NCI-H2227 (cell line): ENCODE measurements at regions not wholly inside any gene's neighbourhood (a gene's known extent, or its start where the extent isn't known, plus 50 kb on each side); places are given as distances from the start of the nearest gene placed in this dataset.
"Not testable (repeated sequence)": the region's sequence is repeated elsewhere in the genome, so short reads cannot be mapped to it uniquely, and the experiment has no call there.

Experiments used
- DNase-seq: peaks from one replicate; lab custom pipeline; 2025; ENCODE audit not compliant: unreplicated experiment; lab: John Stamatoyannopoulos, UW

DNA sequence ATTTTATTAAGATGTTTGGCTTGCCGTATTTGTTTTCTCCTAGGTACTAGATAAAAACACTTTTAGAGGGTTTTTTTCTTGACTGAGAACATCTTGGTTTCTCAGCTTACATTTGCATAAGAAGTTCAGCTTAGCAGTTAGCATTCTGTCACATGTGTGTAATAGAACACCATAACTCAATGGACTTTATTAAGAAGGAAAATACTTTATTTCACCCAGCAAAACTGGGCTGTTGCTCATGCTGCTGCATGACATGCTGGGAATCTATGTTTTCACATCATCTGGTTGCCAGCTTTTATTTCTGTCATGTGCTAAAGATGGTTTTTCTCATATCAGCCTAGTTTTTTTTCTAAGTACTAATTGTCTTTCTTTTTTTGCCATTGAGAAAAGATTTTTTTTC, 144.6 kb downstream of the UTRN start:
- no peak for DNase-seq

- not testable (repeated sequence) for DNase-seq
These were observed 148.3 kb downstream of the UTRN start for GRCh38 chr6:144433446-144433845.

DNA sequence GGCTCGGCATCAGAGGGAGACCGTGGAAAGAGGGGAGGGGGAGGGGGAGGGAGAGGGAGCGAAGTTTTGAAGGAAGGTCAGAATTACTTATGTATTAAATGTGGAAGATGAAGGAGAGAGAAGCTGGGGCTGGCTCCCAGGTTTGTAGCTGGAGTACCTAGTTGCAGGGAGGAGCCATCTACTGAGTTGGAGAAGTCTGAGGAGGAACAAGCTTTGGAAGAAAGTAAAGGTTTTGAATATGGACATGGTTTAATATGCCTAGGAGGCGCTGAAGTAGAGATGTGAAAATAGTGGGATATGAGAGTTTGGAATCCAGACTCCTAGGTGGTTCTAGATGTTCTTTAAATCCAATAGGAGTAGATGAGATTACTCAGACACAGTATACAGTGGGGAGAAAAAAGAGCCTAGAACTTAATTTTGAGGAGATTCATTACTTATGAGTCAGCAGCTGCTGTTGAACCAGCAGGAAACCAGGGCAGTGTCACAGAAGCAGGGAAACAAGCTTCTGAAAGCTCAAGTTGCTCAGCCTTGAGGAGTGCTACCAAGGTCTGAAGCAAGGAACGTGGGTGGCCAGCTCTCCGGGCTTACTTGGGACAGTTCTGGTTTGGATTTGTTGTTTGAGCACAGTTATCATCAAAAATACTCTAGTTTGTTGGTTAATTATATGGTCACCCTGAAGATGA, 149.3 kb downstream of the UTRN start:
- DNase-seq = no peak

GRCh38 chr6:144435602-144436426, 150.7 kb downstream of the UTRN start:
- no peak for DNase-seq

GRCh38 chr6:144437105-144437504, 152.0 kb downstream of the UTRN start:
- DNase-seq = no peak

- DNase-seq = no peak
These were observed 153.0 kb downstream of the UTRN start for GRCh38 chr6:144438103-144438502.

DNA sequence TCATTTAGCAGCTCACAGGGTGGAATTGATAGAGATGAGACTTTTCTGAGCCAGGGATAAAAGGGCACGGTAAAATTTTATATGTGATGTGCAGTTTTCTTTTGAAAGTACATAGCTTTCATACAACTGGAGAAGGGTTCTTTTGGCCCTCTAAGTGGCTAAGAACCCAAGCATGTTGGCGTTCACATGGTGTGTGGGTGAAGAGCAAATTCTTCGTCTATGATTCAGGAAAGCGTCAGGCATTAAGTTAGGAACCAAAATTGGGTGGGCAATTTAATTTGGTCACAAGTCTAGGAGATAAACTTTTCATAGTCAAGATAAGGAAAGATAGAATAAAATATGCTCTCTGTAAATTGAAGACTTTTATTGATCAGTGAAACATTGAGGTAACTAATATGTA, 153.9 kb downstream of the UTRN start:
- DNase-seq = no peak

DNA sequence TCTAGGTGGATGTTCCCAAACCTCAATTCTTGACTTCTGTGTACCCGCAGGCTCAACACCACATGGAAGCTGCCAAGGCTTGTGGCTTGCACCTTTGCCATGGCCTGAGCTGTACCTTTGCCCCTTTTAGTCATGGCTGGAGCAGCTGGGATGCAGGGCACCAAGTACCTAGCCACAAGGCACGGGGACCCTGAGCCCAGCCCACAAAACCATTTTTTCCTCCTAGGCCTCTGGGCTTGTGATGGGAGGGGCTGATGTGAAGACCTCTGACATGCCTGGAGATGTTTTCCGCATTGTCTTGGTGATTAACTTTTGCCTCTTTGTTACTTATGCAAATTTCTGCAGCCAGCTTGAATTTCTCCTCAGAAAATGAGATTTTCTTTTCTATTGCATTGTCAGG, 156.7 kb downstream of the UTRN start:
- DNase-seq = not testable (repeated sequence)

DNA sequence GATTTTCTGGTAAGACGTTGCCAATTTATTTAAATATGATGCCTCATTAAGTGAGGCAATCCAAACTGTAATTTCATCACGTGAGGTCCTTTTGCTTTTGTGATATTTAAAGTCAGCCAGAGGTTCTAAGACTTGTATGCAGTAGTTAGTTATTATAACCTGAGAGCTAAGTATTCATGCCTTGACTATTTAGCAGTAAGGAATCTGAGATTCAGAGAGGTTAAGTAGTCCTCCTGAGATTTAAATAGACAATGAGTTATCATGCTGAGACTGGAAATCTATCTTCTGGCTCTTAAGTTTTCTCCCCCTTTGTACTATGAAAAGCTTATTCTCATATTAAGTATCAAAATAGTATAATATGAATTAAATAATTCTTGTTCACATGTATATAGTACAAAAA, 158.0 kb downstream of the UTRN start:
- no peak for DNase-seq

DNA sequence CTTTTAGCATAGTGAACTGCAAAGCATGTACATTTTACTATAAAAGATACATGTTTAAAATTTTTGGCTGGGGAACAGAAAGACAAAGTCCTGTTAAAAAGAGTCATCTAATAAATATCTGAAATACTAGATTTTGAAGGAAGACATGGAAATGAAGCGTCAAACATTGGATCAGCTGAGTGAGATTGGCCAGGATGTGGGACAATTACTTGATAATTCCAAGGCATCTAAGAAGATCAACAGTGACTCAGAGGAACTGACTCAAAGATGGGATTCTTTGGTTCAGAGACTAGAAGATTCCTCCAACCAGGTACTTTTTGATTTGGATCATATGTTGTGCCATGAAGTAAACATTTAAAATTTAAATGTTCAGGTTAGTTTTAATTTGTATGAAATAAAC, 162.3 kb downstream of the UTRN start:
- no peak for DNase-seq

DNA sequence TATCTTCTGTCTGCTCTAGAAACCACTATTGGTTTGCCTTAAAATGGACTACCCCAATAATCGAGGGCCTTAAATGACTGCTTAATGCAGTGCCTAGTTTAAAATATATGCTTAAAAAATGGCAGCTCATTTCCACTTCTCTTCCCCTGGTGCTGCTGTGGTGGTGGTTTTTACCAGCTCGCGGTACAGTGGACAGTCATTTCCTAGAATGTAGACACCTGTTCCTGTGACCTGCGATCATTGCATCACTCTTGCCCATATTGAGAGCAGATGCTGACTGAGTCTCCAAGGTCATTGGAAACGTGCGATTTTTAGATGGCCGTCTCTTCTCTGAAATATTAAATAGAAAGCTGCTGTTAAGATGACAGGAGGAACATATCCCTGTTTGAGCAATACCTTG, 164.1 kb downstream of the UTRN start:
- DNase-seq = no peak

DNA sequence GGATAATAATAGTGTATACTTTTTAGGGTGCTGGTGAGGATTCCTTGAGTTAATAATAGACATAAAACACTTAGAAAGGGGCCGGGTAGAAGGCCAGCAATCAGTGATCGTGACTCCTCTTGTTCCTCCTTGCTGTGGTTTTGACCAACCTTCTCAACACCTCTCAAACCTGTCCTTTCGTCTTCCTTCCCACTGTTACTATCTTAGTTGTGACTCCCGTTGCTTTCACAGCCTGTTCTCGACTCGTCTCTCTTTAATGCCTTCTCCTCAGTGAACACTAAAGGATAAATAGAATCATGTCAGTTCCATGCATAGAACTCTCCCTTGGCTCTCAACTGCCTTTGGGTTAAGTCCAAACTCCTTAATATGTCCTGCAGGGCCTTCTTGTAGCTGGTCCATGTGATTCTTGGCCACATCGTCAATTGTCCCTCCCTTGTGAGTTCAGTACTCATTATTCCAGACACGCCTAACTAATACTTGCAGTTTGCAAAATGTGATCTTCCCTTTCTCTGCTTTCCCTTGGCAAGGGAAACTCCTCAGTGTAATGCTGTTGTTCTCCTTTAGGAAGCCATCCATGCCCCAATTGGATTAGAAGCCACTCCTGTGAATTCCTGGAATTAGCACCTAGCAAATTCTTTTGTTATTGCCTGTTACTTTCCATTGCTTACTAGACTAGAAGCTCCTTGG, 164.9 kb downstream of the UTRN start:
- DNase-seq = no peak

- DNase-seq = no peak
These were observed 175.4 kb downstream of the UTRN start for GRCh38 chr6:144460327-144461095.

DNA sequence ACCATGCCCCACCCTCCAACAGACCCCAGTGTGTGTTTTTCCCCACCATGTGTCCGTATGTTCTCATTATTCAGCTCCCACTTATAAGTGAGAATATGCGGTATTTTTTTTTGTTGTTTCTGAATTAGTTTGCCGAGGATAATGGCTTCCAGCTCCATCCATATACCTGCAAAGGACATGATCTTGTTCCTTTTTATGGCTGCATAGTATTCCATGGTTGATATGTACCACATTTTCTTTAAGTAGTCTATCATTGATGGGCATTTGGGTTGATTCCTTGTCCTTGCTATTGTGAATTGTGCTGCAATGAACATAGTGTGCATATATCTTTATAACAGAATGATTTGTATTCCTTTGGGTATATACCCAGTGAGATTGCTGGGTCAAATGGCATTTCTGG, 176.9 kb downstream of the UTRN start:
- no peak for DNase-seq

GRCh38 chr6:144466716-144467115, 181.6 kb downstream of the UTRN start:
- DNase-seq = no peak

GRCh38 chr6:144467172-144467762, 182.1 kb downstream of the UTRN start:
- no peak for DNase-seq

GRCh38 chr6:144467921-144468320, 182.8 kb downstream of the UTRN start:
- no peak for DNase-seq

- no peak for DNase-seq
These were observed 183.6 kb downstream of the UTRN start for GRCh38 chr6:144468709-144469108.

GRCh38 chr6:144469144-144469575, 184.0 kb downstream of the UTRN start:
- DNase-seq = no peak

DNA sequence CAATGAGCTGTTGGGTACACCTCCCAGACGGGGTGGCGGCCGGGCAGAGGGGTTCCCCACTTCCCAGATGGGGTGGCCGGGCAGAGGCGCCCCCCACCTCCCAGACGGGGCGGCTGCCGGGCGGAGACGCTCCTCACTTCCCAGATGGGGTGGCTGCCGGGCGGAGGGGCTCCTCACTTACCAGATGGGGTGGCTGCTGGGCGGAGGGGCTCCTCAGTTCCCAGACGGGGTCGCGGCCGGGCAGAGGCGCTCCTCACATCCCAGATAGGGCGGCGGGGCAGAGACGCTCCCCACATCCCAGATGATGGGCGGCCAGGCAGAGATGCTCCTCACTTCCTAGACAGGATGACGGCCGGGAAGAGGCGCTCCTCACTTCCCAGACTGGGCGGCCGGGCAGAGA, 185.1 kb downstream of the UTRN start:
- not testable (repeated sequence) for DNase-seq

GRCh38 chr6:144471986-144472385, 186.9 kb downstream of the UTRN start:
- DNase-seq = no peak
